Body of pancreas (tissue), 4 donors: ENCODE measurements at regions not wholly inside any gene's neighbourhood (a gene's known extent, or its start where the extent isn't known, plus 50 kb on each side); places are given as distances from the start of the nearest gene placed in this dataset.

Experiments used
- POLR2A ChIP-seq, 3 donors: fragments of 450-650 bp; IDR thresholded peaks; one replicate each; pipeline ENCODE4 v1.6.1; 2016; ENCODE audit warnings: antibody characterized with exemption in 3 of 3, mild to moderate bottlenecking in 2 of 3
- TF ChIP-seq, protein P1 (sequence below), 7 experiments: fragments of 450-650 bp in 4 of 7; fragments of 200-600 bp in 3 of 7; sonication (generic) in 3 of 7; IDR thresholded peaks; one replicate each; pipeline ENCODE4 v1.5.1; 2016 to 2019; ENCODE audit warnings: antibody characterized with exemption in 7 of 7

DNA sequence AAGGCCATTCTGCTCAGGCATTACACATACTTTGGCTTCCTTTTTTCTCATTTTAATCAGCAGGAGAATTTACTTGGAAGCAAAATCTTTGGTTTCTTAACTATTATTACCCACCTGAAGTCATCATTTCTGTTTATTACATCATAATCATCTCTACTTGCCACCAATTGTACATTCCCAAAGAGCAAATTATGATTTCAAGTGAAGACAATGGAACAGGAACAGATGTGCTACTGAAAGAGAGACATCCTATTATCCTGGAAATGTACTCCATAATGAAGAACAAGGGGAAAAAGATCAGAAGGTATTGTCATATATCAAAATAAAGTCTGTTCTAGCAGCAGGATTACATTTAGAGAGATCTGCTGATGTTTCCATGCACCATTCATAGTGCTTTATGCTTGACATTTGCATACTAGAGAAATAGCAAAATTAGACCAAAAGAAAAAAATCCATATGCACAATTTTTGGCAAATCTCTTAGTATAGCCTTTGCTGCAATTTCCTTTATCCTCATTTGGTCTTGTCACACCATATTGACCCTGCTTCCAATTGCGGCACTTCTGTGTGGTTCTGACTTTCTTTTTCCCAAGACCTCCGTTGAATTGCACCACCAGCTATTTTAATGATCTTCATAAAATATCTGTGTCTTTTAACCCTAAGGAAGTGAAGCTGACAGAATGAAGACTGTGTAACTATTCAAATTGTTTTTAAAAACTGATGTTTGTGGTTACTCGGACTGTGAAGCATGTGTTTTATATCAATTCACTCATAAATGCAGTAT is 683.8 kb downstream of the ZNF385D start:
- TF ChIP-seq, protein P1, sequence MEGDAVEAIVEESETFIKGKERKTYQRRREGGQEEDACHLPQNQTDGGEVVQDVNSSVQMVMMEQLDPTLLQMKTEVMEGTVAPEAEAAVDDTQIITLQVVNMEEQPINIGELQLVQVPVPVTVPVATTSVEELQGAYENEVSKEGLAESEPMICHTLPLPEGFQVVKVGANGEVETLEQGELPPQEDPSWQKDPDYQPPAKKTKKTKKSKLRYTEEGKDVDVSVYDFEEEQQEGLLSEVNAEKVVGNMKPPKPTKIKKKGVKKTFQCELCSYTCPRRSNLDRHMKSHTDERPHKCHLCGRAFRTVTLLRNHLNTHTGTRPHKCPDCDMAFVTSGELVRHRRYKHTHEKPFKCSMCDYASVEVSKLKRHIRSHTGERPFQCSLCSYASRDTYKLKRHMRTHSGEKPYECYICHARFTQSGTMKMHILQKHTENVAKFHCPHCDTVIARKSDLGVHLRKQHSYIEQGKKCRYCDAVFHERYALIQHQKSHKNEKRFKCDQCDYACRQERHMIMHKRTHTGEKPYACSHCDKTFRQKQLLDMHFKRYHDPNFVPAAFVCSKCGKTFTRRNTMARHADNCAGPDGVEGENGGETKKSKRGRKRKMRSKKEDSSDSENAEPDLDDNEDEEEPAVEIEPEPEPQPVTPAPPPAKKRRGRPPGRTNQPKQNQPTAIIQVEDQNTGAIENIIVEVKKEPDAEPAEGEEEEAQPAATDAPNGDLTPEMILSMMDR (IDR thresholded peaks at IDR 0.05), result no peak
- TF ChIP-seq POLR2A (IDR thresholded peaks at IDR 0.05), result no peak
